HT1080 (cell line): ENCODE measurements at regions not wholly inside any gene's neighbourhood (a gene's known extent, or its start where the extent isn't known, plus 50 kb on each side); places are given as distances from the start of the nearest gene placed in this dataset.

Experiments used
- DNase-seq: peaks from one replicate; pipeline ENCODE4 v3.0.0-alpha.2; 2015; ENCODE audit warnings: low read depth

DNA sequence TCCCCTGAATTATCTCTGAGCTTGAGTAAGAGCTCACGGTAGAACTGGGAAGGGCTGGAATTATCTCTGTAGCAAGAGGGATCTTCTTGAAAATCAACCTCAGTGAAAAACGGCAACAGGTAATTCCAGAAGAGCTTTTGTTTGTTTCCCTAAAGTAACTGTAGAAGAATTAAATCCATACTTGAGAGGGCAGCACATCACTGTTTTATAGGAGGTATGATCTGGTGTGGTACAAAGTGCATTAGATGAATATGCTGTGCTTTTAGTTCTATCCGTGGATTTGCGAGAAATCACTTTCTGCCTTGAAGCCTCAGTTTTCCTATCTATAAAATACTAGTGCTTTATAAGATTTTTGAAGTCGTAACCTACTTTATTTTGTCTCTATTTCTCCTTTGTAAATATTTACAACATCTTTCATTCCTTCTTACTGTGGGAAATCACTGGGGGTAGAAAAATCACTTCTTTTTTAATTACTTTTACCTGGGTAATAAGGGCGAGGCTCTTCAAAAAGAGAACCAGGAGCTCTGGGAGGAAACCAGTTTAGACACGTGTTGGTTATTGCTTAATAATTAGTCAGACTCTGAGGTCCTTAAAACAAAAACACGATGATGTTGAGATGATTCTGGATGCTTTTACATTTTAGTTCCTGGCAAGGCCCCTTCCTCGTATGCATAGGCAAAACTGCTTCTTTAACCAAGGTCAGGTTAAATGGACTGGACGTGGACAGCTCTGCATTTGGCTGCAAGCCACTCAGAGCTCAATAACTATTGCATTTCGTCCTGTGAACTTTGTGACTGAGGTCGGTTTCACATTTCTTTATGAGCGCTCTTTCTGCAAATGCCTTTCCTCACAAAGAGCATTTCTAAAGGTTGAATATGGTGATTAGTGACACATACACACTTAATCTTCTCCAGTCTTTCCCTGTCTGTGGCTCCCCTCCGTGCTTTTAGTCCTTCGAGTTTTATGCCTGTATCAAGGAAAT is 376.1 kb downstream of the BRINP1 start:
- no peak for DNase-seq

- DNase-seq, result no peak
These were observed 375.3 kb downstream of the BRINP1 start for GRCh38 chr9:118993965-118994364.

- no peak for DNase-seq
These were observed 366.7 kb downstream of the BRINP1 start for GRCh38 chr9:119002491-119002890.

GRCh38 chr9:119003201-119003611 is 366.0 kb downstream of the BRINP1 start:
- peak; percentile 15 for DNase-seq

- peak; percentile 21 for DNase-seq
These were observed 365.2 kb downstream of the BRINP1 start for GRCh38 chr9:119003882-119004617.

DNA sequence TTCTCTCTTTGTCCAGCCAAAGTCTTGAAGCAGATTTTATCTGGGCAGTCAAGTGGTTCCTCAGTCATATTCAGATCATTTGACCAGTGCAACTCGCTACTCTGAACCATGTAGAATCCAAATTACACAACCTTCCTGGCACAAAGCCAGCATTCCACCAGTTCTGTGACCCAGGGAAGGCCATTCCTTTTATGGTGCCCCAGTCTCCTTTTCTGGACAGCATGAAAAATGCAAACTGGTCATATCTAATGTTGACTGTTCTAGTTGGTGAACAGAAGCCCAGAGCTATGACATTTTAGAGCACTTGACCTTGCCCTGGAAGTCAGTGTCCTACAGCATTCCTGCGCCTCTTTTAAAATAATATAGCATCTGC is 364.6 kb downstream of the BRINP1 start:
- DNase-seq, result peak; percentile 51

DNA sequence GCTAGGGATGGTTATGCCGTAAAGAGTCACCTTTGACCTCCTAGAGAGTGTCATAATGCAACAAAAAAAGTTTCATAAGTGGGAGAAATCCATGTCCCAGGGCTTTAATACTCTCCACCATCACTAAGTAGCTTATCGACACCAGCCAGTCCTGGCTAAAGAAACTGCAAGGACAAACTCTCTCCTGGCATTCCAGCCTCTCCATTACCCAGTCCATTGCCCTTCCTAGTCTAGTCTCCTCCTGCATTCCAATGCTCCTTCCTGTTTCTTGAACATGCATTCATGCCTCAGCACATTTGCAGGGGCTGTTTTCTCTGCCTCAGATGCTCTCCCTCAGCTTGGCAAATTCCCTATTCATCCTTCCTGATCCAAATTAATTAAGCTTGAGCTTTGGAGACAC is 364.1 kb downstream of the BRINP1 start:
- DNase-seq, result no peak

GRCh38 chr9:119009249-119009648 is 360.0 kb downstream of the BRINP1 start:
- peak; percentile 62 for DNase-seq

DNA sequence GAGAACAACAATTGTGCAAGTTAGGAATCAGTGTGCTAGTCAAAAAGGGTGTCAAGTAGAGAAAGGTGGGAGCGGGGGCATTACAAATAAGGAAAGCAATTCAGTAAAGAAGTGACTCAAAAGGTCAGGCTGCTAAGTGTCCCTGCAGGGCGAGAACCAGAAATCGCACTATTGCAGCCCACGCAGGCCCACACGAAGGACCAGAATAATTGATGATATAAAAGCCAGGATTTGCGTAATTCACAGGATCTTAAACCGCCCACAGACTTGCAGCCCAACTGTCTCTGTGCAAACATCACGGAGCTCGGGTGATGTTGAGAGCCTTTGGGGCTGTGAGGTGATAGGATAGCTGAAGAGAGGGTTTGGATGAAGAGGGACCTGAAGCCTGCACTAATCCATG is 349.0 kb downstream of the BRINP1 start:
- DNase-seq, result no peak

GRCh38 chr9:119020730-119021333 is 348.4 kb downstream of the BRINP1 start:
- no peak for DNase-seq

GRCh38 chr9:119026120-119026519 is 343.1 kb downstream of the BRINP1 start:
- peak; percentile 11 for DNase-seq

DNA sequence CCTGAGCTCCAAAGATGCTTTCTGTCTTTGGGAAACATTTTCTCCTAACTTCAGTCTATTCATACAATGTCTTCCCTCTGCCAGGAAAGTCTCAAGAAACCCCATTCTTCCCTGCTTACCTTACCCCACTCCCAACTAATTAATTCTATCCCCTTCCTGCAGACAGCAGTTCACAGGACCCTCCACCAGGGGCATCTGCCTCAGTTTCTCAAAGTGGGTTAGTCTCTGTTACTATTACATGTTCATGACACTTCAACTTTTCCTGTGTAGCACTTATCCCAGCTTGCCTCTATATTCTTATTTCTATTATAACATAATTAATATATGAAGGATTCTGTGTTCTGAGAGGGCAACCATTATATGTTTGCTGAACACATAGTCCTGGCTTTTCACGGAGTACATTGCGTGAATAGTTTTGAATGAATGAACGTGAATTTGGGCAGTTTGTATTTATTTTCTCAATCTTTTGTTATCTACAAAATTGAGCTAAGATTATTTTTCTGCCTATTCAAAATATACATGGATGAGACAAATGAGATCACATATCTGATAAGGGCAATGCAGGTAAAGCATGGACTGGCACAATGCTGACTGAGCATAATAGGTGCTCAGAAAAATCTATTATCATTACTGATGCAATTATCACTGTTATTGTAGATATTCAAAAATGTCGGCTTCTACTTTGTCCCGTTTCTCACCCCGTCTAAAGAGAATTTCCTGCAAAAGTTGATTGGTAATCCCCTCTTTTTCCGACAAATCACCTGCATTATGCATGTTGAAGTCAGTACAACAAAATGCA is 341.1 kb downstream of the BRINP1 start:
- no peak for DNase-seq

DNA sequence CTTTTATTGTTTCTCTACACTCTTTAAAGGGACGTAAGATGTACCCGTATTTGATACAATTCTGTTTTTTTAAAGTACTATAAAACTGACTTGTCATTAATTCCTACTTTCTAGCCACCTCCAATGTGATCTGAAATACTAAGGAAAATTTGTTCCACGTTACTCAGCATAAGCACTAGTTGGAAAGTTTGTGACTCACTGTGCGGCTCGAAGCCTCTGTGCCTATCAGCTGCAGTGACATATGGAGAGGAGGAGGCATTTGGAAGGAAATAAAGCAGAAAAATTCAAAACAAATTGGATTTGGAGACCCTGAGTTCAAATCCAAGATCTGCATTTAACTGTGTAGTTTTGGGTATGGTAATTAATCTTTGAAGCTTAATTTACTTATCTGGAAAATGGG is 339.3 kb downstream of the BRINP1 start:
- DNase-seq, result no peak

GRCh38 chr9:119033596-119033995 is 335.6 kb downstream of the BRINP1 start:
- no peak for DNase-seq

DNA sequence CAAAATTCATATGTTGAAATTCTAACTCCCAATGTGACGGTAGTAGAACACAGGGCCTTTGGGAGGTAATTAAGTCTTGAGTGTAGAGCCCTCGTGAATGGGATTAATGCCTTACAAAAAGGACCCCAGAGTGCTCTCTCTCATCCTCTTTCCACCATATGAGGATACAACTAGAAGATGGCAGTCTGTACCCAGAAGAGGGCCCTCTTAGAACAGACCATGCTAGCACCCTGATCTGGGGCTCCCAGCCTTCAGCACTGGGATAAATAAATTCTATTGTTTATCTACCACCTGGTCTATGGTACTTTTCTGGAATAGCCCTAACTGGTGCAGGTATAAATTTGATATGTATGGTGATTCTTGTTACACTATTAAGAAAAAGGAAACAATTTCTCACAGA is 332.3 kb downstream of the BRINP1 start:
- DNase-seq, result no peak

GRCh38 chr9:119043996-119044395 is 325.2 kb downstream of the BRINP1 start:
- DNase-seq, result no peak

- DNase-seq, result no peak
These were observed 324.4 kb downstream of the BRINP1 start for GRCh38 chr9:119044806-119045205.

- no peak for DNase-seq
These were observed 321.5 kb downstream of the BRINP1 start for GRCh38 chr9:119047513-119048307.

GRCh38 chr9:119050281-119050680 is 319.0 kb downstream of the BRINP1 start:
- no peak for DNase-seq

DNA sequence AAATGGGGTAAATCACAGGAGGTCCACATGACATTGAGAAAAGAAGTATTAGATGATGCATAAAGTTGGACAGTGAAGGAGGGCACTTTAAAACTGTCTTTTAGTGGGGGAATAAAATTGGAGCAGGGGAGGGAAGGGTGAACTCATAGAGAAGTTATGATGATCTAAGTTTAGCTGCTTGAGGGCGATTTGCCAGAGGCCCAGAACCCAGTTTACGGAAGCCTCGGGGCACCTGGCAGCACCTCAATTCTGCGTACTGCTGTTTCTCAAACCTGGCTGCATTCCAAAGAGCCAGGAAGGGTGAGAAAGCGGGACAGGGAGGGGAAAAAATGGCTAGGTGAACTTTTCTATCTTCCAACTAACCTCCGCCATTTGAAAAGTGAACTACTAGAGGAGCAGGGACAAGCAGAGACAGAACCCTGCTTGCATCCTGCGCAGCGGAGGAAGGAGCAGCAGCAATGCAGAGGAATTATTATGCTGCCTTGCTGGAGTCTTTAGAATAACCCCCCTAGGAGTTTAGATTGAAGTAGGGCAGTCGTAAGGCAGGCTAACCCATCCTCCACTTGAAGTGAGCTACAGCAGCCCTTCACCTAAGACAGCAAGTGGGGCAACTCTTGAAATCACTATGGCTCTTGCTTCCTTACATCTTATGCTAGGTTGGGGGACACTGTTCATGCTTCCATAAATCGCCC is 316.8 kb downstream of the BRINP1 start:
- DNase-seq, result no peak
